H9 (cell line): ENCODE measurements at regions not wholly inside any gene's neighbourhood (a gene's known extent, or its start where the extent isn't known, plus 50 kb on each side); places are given as distances from the start of the nearest gene placed in this dataset.

Experiments
- DNase-seq: peaks from one replicate; pipeline ENCODE4 v3.0.0-alpha.2; 2017
- H2AFZ ChIP-seq: one replicate; pipeline ENCODE4 v1.6.1; 2013; ENCODE audit warnings: mild to moderate bottlenecking, low read length, control low read depth, moderate library complexity
- H2AK5ac ChIP-seq: 2 replicates; pipeline ENCODE4 v1.6.1; 2013; ENCODE audit warnings: low read length, control low read depth, mixed read lengths; ENCODE audit not compliant: insufficient read length
- H2BK120ac ChIP-seq: one replicate; pipeline ENCODE4 v1.6.1; 2013; ENCODE audit warnings: low read depth, mild to moderate bottlenecking, low read length, control low read depth, inconsistent platforms; ENCODE audit not compliant: poor library complexity, severe bottlenecking
- H2BK12ac ChIP-seq: 2 replicates; pipeline ENCODE4 v1.6.1; 2013; ENCODE audit warnings: low read length, control low read depth, mixed read lengths, low read depth; ENCODE audit not compliant: insufficient read length
- H2BK15ac ChIP-seq: 2 replicates; pipeline ENCODE4 v1.6.1; 2013; ENCODE audit warnings: low read depth, low read length, control low read depth
- H2BK20ac ChIP-seq: one replicate; pipeline ENCODE4 v1.6.1; 2013; ENCODE audit warnings: low read depth, mild to moderate bottlenecking, low read length, control low read depth, inconsistent platforms; ENCODE audit not compliant: poor library complexity, severe bottlenecking
- H2BK5ac ChIP-seq: 2 replicates; pipeline ENCODE4 v1.6.1; 2013; ENCODE audit warnings: low read length, control low read depth, mixed read lengths; ENCODE audit not compliant: insufficient read length
- H3K14ac ChIP-seq: 2 replicates; pipeline ENCODE4 v1.6.1; 2013; ENCODE audit warnings: low read length, control low read depth; ENCODE audit not compliant: insufficient read depth
- H3K18ac ChIP-seq: 2 replicates; pipeline ENCODE4 v1.6.1; 2013; ENCODE audit warnings: low read depth, mild to moderate bottlenecking, mixed read lengths, low read length, control low read depth; ENCODE audit not compliant: insufficient read length
- H3K23ac ChIP-seq: 2 replicates; pipeline ENCODE4 v1.6.1; 2013; ENCODE audit warnings: low read length, control low read depth, mixed read lengths, low read depth; ENCODE audit not compliant: insufficient read length
- H3K23me2 ChIP-seq: 2 replicates; pipeline ENCODE4 v1.6.1; 2013; ENCODE audit warnings: low read depth, mild to moderate bottlenecking, mixed read lengths, low read length, control low read depth; ENCODE audit not compliant: insufficient read length, poor library complexity, severe bottlenecking
- H3K27ac ChIP-seq: 2 replicates; pipeline ENCODE4 v1.5.1; 2013; ENCODE audit warnings: low read length, control low read depth, mixed read lengths, low read depth; ENCODE audit not compliant: insufficient read length
- H3K27me3 ChIP-seq: 2 replicates; pipeline ENCODE4 v1.6.1; 2013; ENCODE audit warnings: low read length, control low read depth, inconsistent platforms; ENCODE audit not compliant: insufficient read depth
- H3K4ac ChIP-seq: 2 replicates; pipeline ENCODE4 v1.6.1; 2013; ENCODE audit warnings: low read depth, mild to moderate bottlenecking, control low read depth, inconsistent platforms, low read length, moderate library complexity
- H3K4me1 ChIP-seq: 2 replicates; pipeline ENCODE4 v1.6.1; 2013; ENCODE audit warnings: low read length, control low read depth, inconsistent platforms; ENCODE audit not compliant: insufficient read depth
- H3K4me2 ChIP-seq: 2 replicates; pipeline ENCODE4 v1.6.1; 2013; ENCODE audit warnings: low read length, control low read depth, mixed read lengths; ENCODE audit not compliant: insufficient read length, insufficient read depth
- H3K56ac ChIP-seq: 2 replicates; pipeline ENCODE4 v1.6.1; 2013; ENCODE audit warnings: low read depth, mild to moderate bottlenecking, mixed read lengths, low read length, control low read depth; ENCODE audit not compliant: insufficient read length
- H3K79me1 ChIP-seq: 2 replicates; pipeline ENCODE4 v1.6.1; 2013; ENCODE audit warnings: low read depth, mild to moderate bottlenecking, moderate library complexity, low read length, control low read depth, inconsistent platforms; ENCODE audit not compliant: insufficient read depth, poor library complexity, severe bottlenecking
- H3K79me2 ChIP-seq: 2 replicates; pipeline ENCODE4 v1.6.1; 2013; ENCODE audit warnings: low read length, control low read depth, inconsistent platforms; ENCODE audit not compliant: insufficient read depth
- H3K9ac ChIP-seq: 2 replicates; pipeline ENCODE4 v1.6.1; 2013; ENCODE audit warnings: low read length, control low read depth, mixed read lengths; ENCODE audit not compliant: insufficient read length; ENCODE audit errors: extremely low read depth
- H3K9me3 ChIP-seq: one replicate; pipeline ENCODE4 v1.6.1; 2013; ENCODE audit warnings: low read depth, low read length, inconsistent platforms; ENCODE audit not compliant: control insufficient read depth
- H3T11ph ChIP-seq: one replicate; pipeline ENCODE4 v1.6.1; 2013; ENCODE audit warnings: mild to moderate bottlenecking, low read length, control low read depth, inconsistent platforms
- H4K20me1 ChIP-seq: one replicate; pipeline ENCODE4 v1.6.1; 2013; ENCODE audit not compliant: control insufficient read depth, insufficient read length, insufficient read depth
- H4K5ac ChIP-seq: 2 replicates; pipeline ENCODE4 v1.6.1; 2013; ENCODE audit warnings: low read depth, mild to moderate bottlenecking, mixed read lengths, low read length, control low read depth; ENCODE audit not compliant: insufficient read length
- H4K8ac ChIP-seq: replicated peaks from 2 replicates; pipeline ENCODE4 v1.6.1; 2013; ENCODE audit warnings: low read length, control low read depth, mixed read lengths, low read depth; ENCODE audit not compliant: insufficient read length
- H4K91ac ChIP-seq: 2 replicates; pipeline ENCODE4 v1.6.1; 2013; ENCODE audit warnings: low read depth, mild to moderate bottlenecking, moderate library complexity, mixed read lengths, low read length, control low read depth; ENCODE audit not compliant: insufficient read length
- H3K27ac Mint-ChIP-seq, 3 experiments: 2 replicates in 2 of 3; 3 replicates in 1 of 3; pipeline ENCODE4 v1.8.0; 2020 to 2021; ENCODE audit warnings: mixed read lengths in 3 of 3, mild to moderate bottlenecking in 1 of 3, moderate library complexity in 1 of 3
- H3K27me3 Mint-ChIP-seq: 2 replicates; pipeline ENCODE4 v1.8.0; 2021; ENCODE audit warnings: low read depth, mild to moderate bottlenecking, moderate library complexity, mixed read lengths
- H3K36me3 Mint-ChIP-seq, 3 experiments: 2 replicates in 2 of 3; 3 replicates in 1 of 3; pipeline ENCODE4 v1.8.0; 2020 to 2021; ENCODE audit warnings: low read depth in 3 of 3, mixed read lengths in 3 of 3; ENCODE audit not compliant: insufficient read depth in 1 of 3
- H3K4me1 Mint-ChIP-seq, 2 experiments: 2 replicates each; pipeline ENCODE4 v1.8.0; 2020; ENCODE audit warnings: mixed read lengths in 2 of 2
- H3K4me3 Mint-ChIP-seq, 2 experiments: 2 replicates in 1 of 2; 3 replicates in 1 of 2; pipeline ENCODE4 v1.8.0; 2020 to 2021; ENCODE audit warnings: mild to moderate bottlenecking in 2 of 2, mixed read lengths in 2 of 2, moderate library complexity in 1 of 2
- H3K9me3 Mint-ChIP-seq, 2 experiments: 2 replicates in 1 of 2; 3 replicates in 1 of 2; pipeline ENCODE4 v1.8.0; 2020; ENCODE audit warnings: mild to moderate bottlenecking in 2 of 2, mixed read lengths in 2 of 2, moderate library complexity in 1 of 2
- CTCF ChIP-seq: fragments of 200-600 bp; sonication (generic); conservative IDR thresholded peaks from 3 replicates; pipeline ENCODE4 v1.8.0; 2021; ENCODE audit warnings: antibody characterized with exemption, mild to moderate bottlenecking
- WGBS: extraction: QIAGEN DNeasy Blood & Tissue Kit; methylation state at CpG from one replicate; pipeline ENCODE4 v1.1.7; 2013; ENCODE audit warnings: missing lambda C conversion rate, low lambda C conversion rate, mixed read lengths; ENCODE audit not compliant: insufficient read length; ENCODE audit errors: extremely low coverage; 5-methylcytosine and 5-hydroxymethylcytosine counted together

DNA sequence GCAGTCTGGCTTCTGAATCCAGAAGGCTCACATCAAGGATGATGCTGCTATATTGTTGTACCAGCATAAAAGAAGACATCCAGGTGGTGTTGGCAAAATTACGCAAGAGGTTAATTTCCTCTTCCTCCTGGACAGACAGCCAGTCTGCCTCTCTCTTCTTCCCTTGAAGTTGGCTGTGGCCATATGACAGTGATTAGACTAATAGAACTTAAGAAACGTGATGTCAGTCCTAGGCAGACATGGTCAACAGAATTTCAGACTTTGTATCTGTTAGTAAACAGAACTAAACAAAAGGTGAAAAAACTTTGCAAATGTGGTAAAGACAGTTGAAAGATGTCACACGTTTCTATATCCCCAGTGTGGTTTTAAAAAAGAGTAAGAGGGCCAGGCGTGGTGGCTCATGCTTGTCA is 465.2 kb upstream of the NR2F2 start:
- H2BK120ac ChIP-seq: no peak overlapping the region
- no peaks in the 10 kb centered on the region for H3K9me3 Mint-ChIP-seq
- H3K27ac Mint-ChIP-seq: no peak overlapping the region
- WGBS: no CpG with 5 or more reads among the region's 4 CpGs
- DNase-seq: no peak
- no peak overlapping the region for H3K18ac ChIP-seq
- no peak overlapping the region for H2AFZ ChIP-seq
- no peaks in the 10 kb centered on the region for H3K79me1 ChIP-seq
- H3K27me3 ChIP-seq: no peaks in the 10 kb centered on the region
- H2BK12ac ChIP-seq: no peak overlapping the region
- no peak overlapping the region for H3K4me2 ChIP-seq
- no peak overlapping the region for H4K5ac ChIP-seq
- H2BK15ac ChIP-seq: no peak overlapping the region
- no peak overlapping the region for H3K9ac ChIP-seq
- no peak overlapping the region for H2BK5ac ChIP-seq
- no peaks in the 10 kb centered on the region for H3K9me3 ChIP-seq
- H3K27ac ChIP-seq: no peak overlapping the region
- no peak overlapping the region for H3K23ac ChIP-seq
- H3K27me3 Mint-ChIP-seq: peaks cover 9% of the 10 kb centered on the region
- H3K79me2 ChIP-seq: no peaks in the 10 kb centered on the region
- H3K4ac ChIP-seq: no peak overlapping the region
- no peak overlapping the region for H3K4me3 Mint-ChIP-seq
- no peak overlapping the region for H2BK20ac ChIP-seq
- H4K20me1 ChIP-seq: no peaks in the 10 kb centered on the region
- no peak overlapping the region for H4K91ac ChIP-seq
- no peak overlapping the region for H2AK5ac ChIP-seq
- no peaks in the 10 kb centered on the region for H3K23me2 ChIP-seq
- no peak overlapping the region for H3T11ph ChIP-seq
- no peak for TF ChIP-seq CTCF
- H3K4me1 ChIP-seq: no peaks in the 10 kb centered on the region
- H4K8ac ChIP-seq: no peak overlapping the region
- no peaks in the 10 kb centered on the region for H3K36me3 Mint-ChIP-seq
- H3K14ac ChIP-seq: no peak overlapping the region
- H3K4me1 Mint-ChIP-seq: peaks cover 2 to 7% of the 10 kb centered on the region in 2 experiments; a peak in 2 of 4 replicates
- no peak overlapping the region for H3K56ac ChIP-seq
